ENCODE measurements at regions not wholly inside any gene's neighbourhood (a gene's known extent, or its start where the extent isn't known, plus 50 kb on each side); places are given as distances from the start of the nearest gene placed in this dataset.
"Not testable (repeated sequence)": the region's sequence is repeated elsewhere in the genome, so short reads cannot be mapped to it uniquely, and the experiment has no call there.

GRCh38 chr12:124673801-124674617 is 106.6 kb upstream of the NCOR2 start:
- 0 out of 3 replicates have a peak, but pooled peaks cover 3% of the 10 kb centered on the region for H3K4me1 ChIP-seq
- peak overlapping the region in 1 of 2 experiments; percentile 69; a peak in 2 of 6 replicates for H3K27ac ChIP-seq
- ChIA-PET POLR2A (no interaction called here), CTCF (no interaction called here)
- 0 out of 3 replicates have a peak, but pooled peaks cover 3% of the 10 kb centered on the region for H3K9me3 ChIP-seq
- ATAC-seq (no peak), FAIRE-seq (no peak), DNase-seq (ENCODE audit: low read depth in 1 of 2, low spot score in 1 of 2) (no peak)
- no peak overlapping the region for H3K4me3 ChIP-seq
- TF ChIP-seq CBX8 (IDR thresholded peaks at IDR 0.05) (no peak), E2F6 (IDR thresholded peaks at IDR 0.05; ENCODE audit: borderline replicate concordance, low read depth) (no peak), TP53 (CRISPR knock-in tag; IDR thresholded peaks at IDR 0.05) (no peak)
- WGBS (ENCODE audit: missing lambda C conversion rate), result 80% methylated on average over 15 of the region's 15 CpGs
- H3K4me2 ChIP-seq, result no peak overlapping the region

GRCh38 chr12:124669271-124669721 is 101.9 kb upstream of the NCOR2 start:
- H3K4me3 ChIP-seq; POLR2A ChIA-PET; ATAC-seq; FAIRE-seq; H3K4me1 ChIP-seq; H3K27ac ChIP-seq; H3K4me2 ChIP-seq; DNase-seq (ENCODE audit: low read depth in 1 of 2, low spot score in 1 of 2): not testable (repeated sequence)
- WGBS (ENCODE audit: missing lambda C conversion rate), result 74% methylated on average over 8 of the region's 8 CpGs
- CTCF ChIA-PET, result interaction anchor here (1.3 to 1.6 kb wide), 2 partner anchors 12 to 17 kb away, joined by 3 to 5 read pairs; no protein-coding TSS in a partner anchor
- peaks cover 14% of the 10 kb centered on the region for H3K9me3 ChIP-seq

- FAIRE-seq, result no peak
- TF ChIP-seq TFCP2L1 (CRISPR knock-in tag; IDR thresholded peaks at IDR 0.05) (no peak), TP53 (CRISPR knock-in tag; IDR thresholded peaks at IDR 0.05) (no peak), RAD21 (conservative IDR thresholded peaks at IDR 0.05 in 1 of 2, IDR thresholded peaks at IDR 0.05 in 1 of 2) (no peak), POLR2AphosphoS2 (conservative IDR thresholded peaks at IDR 0.05; ENCODE audit: low read length) (no peak), USF2 (IDR thresholded peaks at IDR 0.05) (peak; percentile 12; the same call in 1 of the 2 replicates), GATA3 (IDR thresholded peaks at IDR 0.05; ENCODE audit: borderline replicate concordance) (no peak), RARB (CRISPR knock-in tag; IDR thresholded peaks at IDR 0.05) (no peak), REST (IDR thresholded peaks at IDR 0.05) (no peak), HMGXB4 (CRISPR knock-in tag; IDR thresholded peaks at IDR 0.05; ENCODE audit: borderline replicate concordance) (no peak)
These were observed 101.2 kb upstream of the NCOR2 start for GRCh38 chr12:124668602-124669001.

More at GRCh38 chr12:124668602-124669001, 101.2 kb upstream of the NCOR2 start:
- H3K4me1 ChIP-seq, result no peaks in the 10 kb centered on the region
- no peak overlapping the region for H3K4me3 ChIP-seq
- WGBS (ENCODE audit: missing lambda C conversion rate), result 44% methylated on average over 8 of the region's 8 CpGs
- no peak overlapping the region for H3K27ac ChIP-seq
- ChIA-PET CTCF (interaction anchor here (1.3 kb wide), 1 partner anchor 12 kb away, joined by 6 read pairs; no protein-coding TSS in a partner anchor), POLR2A (no interaction called here)
- ATAC-seq, result no peak; a peak in 1 of 6 replicates
- H3K4me2 ChIP-seq, result no peak overlapping the region
- H3K9me3 ChIP-seq, result peaks cover 14% of the 10 kb centered on the region
- no peak for DNase-seq (ENCODE audit: low read depth in 1 of 2, low spot score in 1 of 2)

All from A549 (cell line).